T47D (cell line): ENCODE measurements at regions not wholly inside any gene's neighbourhood (a gene's known extent, or its start where the extent isn't known, plus 50 kb on each side); places are given as distances from the start of the nearest gene placed in this dataset.
"Not testable (repeated sequence)": the region's sequence is repeated elsewhere in the genome, so short reads cannot be mapped to it uniquely, and the experiment has no call there.

Experiments used
- DNase-seq, 2 experiments: peaks; one replicate each; pipeline versions ENCODE4 v3.0.0 to v3.0.0-alpha.2; 2011 to 2012; ENCODE audit warnings: low read depth in 1 of 2, low spot score in 1 of 2
- JUND ChIP-seq: IDR thresholded peaks from 2 replicates; pipeline ENCODE4 v1.6.1; 2012; ENCODE audit warnings: low read depth
- in situ Hi-C: cut with HindIII; loops from 2 replicates; pipeline ENCODE4 v1.10.0; 2016; ENCODE audit warnings: low sequenced_read_pairs, low pct_unique_long_range_greater_than_20kb

DNA sequence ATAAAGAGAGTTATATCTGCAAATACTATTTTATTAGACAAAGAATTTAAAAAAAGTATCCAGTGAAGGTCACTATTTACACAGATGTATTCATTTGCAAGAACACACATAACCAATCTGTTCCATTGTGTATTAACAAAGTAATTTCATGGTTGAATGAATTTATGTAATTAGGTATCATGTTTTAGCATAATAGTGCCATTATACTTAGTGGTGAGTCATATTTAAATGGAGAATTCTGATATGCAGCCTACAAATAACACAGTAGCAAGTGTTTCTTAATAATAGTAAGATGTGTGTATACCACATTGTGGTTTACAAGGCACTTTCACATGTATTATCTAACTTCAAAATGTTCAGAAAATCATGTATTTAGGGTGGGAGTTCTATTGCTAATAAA is 1028.5 kb upstream of the ACO1 start:
- TF ChIP-seq JUND: no peak
- in situ Hi-C loops: no loop called here
- DNase-seq: no peak

GRCh38 chr9:31359071-31359470 is 1025.4 kb upstream of the ACO1 start:
- in situ Hi-C loops: no loop called here
- no peak for TF ChIP-seq JUND
- no peak for DNase-seq

DNA sequence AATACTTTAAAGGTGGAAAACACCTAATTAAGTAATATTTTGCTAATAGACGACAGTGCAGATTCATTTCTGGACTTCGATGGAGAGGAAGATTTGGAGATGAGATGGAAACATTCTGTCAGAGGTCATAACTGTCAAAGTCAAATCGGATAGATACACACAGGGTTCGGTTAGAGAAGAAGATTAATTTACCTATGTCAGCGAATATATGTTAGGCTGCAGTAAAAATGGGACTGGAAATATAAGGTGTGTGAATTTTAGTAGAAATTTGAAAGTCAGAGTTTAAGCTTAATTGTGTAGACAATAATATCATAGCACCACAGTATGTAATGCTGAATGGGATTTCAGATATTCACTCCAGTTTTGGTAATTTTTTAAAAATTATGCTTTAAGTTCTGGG is 1020.3 kb upstream of the ACO1 start:
- no peak for TF ChIP-seq JUND
- in situ Hi-C loops: no loop called here
- DNase-seq: no peak

DNA sequence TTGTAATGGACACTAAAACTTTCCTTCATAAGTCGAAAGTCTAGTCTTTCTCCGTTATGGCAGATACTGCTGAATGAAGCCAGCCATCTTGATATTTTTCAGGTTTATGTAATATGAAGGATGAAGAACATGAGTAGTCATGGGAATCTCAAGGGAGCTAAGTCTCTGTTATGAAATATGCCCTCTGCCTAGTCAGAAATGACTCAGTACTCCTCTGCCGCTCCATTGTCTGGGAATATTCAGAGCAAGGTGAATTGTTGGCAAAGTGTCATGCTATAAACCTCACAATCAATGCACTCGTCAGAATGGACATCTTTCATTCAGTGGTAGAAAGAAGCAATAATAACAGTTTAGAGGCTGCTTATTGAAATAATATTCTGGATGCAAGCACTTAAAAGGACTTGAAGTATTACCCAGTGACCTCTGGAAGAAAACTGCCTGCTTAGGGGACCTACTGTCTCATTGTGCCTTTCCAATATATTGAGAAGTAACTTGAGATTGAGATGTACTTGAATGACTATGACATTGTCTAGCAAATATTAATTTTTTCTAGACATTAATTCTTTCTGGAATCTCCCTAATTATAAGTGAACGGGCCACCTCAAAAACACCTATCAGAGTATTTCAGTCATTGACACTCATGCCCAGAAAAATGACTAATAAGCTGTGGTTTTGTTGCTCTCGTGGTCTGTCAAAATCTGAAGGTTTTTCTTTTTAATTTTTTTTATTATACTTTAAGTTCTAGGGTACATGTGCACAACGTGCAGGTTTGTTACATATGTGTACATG is 1011.5 kb upstream of the ACO1 start:
- in situ Hi-C loops: no loop called here
- no peak for TF ChIP-seq JUND
- DNase-seq: no peak

DNA sequence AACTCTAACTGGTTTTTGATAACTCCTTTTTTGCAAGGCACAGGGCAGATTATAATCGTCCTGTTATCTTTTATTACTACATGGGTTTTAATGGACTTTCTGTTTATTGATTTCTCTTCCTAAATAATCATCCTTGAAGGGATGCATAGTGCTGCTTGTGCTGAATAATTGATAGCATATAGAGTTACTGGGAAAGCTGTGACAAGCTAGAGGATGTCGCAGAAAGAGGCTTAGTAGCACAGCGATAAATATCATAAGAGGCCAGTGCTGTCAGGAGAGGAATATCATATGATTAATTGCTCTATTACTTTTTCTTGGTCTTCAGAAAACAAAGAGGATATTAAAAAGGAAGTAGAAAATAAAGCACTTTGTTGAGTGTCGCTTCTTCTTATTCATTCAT is 1007.1 kb upstream of the ACO1 start:
- in situ Hi-C loops: no loop called here
- no peak for TF ChIP-seq JUND

GRCh38 chr9:31388660-31389059 is 995.8 kb upstream of the ACO1 start:
- in situ Hi-C loops: no loop called here
- no peak for DNase-seq
- no peak for TF ChIP-seq JUND

More for the DNA sequence above, 1007.1 kb upstream of the ACO1 start:
- DNase-seq: no peak

DNA sequence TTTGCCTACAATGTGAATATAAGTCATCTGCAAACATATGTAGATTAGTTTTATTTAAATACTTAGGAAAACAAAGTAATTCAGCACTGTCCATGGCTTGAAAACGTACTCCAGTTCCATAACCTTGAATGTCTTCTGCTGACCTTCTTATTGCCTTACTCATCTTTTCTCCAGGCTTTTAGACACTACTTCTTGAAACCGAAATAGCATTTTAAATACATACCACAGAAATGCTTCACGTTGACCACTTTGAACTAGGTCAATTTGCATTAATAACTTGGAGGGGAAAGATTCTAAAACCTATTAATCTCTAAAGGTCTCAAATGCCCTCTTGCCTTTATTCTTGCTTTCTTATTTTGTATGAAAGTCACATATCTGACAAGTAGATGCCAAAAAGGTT is 995.4 kb upstream of the ACO1 start:
- in situ Hi-C loops: no loop called here
- TF ChIP-seq JUND: no peak
- DNase-seq: no peak

- no peak for DNase-seq
- no peak for TF ChIP-seq JUND
- in situ Hi-C loops: no loop called here
Observed at GRCh38 chr9:31390403-31391025, 993.9 kb upstream of the ACO1 start.

GRCh38 chr9:31393240-31393639 is 991.2 kb upstream of the ACO1 start:
- in situ Hi-C loops: no loop called here
- TF ChIP-seq JUND: no peak
- no peak for DNase-seq

DNA sequence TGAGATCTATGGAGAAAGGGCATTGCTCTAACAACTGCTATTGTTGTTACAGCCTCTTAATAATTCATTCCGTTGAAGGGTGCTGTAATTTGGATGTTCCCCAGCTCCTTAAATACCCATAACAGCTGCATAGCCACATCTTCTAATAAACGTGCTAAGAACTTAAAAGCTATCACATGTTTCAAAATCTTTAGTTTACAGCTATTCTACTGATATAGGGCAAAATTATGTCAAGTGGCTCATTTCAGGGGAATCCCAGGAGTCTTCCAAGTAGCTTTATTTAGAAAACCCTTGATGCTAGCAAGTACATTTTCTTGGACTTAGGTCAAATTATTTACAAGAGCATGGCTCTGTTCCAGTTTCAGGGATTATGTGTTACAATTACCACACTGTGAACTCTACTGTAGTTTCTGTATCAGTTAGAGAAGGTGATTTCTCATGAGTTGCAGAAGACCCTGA is 990.4 kb upstream of the ACO1 start:
- no peak for TF ChIP-seq JUND
- no peak for DNase-seq
- in situ Hi-C loops: no loop called here

DNA sequence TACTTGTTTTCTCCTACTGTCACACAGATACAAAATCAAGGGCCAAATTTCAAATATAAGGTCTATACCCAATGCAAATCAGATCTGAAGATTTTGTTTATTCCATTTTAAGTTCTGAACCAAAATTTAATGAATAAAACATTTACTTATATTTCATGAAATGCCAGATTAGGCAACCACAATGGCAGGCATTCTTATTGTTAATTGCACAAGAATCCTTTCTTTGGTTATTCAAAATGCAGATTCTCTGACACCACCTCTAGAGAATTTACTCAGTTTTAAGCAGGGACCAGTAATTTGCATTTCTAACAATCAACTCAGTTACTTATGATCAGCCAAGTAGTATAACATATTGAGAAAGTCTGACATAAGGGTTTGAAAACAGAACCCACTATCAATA is 972.4 kb upstream of the ACO1 start:
- in situ Hi-C loops: no loop called here
- TF ChIP-seq JUND: no peak
- no peak for DNase-seq

DNA sequence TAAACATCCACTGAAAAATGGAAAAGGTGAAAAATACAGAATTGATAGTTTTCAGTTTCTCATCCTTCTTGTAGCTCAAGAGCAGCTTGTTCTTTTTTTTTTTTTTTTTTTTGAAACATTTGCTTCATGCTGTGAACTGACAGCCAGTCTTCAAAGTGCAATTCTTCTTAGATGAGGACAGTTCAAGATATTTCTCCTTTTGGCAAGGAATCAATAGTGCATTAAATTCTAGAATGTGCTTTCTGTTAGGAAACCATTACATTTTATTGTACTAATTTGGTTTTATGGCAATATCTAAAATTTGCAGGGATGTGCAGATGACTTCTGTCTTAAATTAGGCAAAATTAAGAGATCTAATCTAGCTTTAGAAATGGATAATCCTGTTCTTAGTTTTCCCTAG is 969.3 kb upstream of the ACO1 start:
- no peak for DNase-seq
- in situ Hi-C loops: no loop called here
- TF ChIP-seq JUND: no peak

GRCh38 chr9:31418419-31418818 is 966.0 kb upstream of the ACO1 start:
- in situ Hi-C loops: no loop called here
- no peak for TF ChIP-seq JUND

GRCh38 chr9:31443630-31444457 is 940.6 kb upstream of the ACO1 start:
- in situ Hi-C loops, DNase-seq: not testable (repeated sequence)

More at GRCh38 chr9:31418419-31418818, 966.0 kb upstream of the ACO1 start:
- DNase-seq: no peak
